AML-193 (cell line): ENCODE measurements at regions not wholly inside any gene's neighbourhood (a gene's known extent, or its start where the extent isn't known, plus 50 kb on each side); places are given as distances from the start of the nearest gene placed in this dataset.
"Not testable (repeated sequence)": the region's sequence is repeated elsewhere in the genome, so short reads cannot be mapped to it uniquely, and the experiment has no call there.

Experiments
- DNase-seq, 2 experiments: peaks; one replicate each; lab custom pipeline; 2025; lab: John Stamatoyannopoulos, UW

DNA sequence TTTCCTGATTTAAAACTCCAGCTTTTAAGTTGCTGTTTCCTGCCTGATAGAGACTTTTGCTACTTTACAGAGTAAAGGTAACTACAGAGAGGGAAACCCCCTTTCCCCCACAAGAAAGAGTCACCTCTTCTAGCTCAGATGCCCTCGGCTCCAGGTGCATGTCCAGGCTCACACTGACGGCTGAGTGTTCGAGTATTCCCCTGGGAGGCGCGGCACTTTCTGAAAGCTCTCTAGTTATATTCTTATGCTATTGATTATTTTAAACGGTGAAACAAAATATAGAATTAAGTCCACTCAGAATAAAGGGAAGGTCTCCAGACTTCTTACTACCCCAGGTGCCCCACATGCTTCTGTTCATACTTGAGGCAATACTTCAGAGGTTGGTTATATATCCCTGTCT, 160.3 kb upstream of the FMN2 start:
- no peak for DNase-seq

DNA sequence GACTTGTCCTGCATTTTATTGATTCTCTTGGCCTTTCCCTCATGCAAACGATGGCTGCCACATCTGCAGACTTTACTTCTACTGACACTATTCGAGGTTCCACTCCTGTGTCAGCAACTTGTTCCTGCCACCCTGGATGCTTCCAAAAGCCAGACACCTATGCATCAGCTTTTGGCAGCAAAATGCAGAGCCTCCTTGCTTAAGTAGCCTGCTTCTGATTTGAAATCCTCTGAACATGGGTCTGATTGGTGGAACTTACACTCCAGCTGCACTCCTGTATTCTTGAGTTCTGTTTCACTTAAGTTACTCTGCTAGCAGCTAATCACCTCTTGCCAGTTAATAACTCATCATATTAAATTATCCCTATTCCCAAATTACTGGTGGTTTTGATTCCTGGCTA, 152.1 kb upstream of the FMN2 start:
- DNase-seq, result no peak

DNA sequence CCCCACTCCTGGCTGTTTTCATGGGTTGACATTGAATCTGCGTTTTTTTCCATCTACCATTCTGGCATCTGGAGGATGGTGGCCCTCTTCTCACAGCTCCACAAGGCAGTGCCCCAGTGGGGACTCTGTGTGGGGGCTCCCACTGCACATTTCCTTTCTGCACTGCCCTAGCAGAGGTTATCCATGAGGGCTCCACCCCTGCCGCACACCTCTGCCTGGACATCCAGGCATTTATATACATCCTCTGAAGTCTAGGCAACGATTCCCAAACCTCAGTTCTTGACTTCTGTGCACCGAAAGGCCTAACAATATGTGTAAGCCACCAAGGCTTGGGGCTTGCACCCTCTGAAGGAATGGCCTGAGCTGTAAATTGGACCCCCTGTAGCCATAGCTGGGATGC, 147.9 kb upstream of the FMN2 start:
- no peak for DNase-seq

DNA sequence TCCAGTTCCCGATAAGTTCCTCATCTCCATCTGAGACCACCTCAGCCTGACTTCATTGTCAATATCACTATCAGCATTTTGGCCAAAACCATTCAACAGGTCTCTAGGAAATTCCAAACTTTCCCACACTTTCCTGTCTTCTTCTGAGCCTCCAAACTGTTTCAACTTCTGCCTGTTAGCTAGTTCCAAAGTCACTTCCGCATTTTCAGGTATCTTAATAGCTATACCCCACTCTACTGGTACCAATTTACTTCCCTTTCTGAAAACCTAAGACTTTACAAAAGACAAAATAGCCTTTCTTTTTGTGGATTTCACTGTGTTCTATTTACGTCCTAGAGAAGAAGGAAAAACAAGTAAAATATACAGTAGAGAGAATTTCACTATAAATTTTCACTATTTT, 147.0 kb upstream of the FMN2 start:
- DNase-seq, result no peak

DNA sequence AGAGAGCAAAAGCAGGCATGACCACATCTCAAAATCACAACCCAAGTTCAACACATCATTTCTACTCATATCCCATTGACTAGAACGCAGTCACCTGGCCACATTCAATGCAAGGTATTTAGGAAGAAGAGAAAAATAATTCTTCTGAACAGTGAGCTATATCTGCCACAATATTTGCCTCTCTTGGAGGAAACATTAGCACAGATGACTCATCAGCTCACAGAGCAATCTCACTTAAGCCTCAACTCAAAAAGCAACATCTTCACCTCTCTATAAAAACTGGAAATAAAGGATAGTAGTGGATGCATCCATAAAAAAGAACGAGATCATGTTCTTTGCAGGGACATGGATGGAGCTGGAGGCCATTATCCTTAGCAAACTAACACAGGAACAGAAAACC, 143.9 kb upstream of the FMN2 start:
- DNase-seq, result no peak

DNA sequence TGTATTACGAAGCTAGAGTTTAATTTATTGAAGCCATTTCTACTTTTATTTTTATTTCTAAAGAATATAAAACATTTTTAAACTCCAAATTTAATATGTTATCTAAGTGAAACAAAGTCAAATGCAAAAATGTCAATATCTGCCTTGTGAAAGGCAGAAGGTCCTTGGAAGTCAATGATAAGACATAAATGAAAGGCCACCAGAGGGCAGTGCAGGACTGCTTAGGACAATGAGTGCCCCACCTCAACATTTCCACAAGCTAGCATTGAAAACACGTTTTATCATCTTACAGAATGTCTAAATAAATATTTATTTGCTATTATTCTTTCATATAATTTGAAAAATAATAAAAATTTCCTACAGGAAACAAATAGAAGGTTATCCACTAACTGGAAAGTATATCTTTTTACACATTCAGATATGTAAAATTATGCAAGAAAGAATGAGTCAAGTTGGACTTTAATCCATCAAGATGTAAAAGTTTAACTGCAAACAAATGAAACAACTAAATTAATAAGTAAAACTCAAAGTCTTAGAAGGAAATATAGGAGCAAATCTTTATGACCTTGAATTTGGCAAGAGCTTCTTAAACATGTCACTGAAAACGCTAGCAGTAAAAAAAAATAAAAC, 140.1 kb upstream of the FMN2 start:
- DNase-seq, result peak; percentile 54 to 57

DNA sequence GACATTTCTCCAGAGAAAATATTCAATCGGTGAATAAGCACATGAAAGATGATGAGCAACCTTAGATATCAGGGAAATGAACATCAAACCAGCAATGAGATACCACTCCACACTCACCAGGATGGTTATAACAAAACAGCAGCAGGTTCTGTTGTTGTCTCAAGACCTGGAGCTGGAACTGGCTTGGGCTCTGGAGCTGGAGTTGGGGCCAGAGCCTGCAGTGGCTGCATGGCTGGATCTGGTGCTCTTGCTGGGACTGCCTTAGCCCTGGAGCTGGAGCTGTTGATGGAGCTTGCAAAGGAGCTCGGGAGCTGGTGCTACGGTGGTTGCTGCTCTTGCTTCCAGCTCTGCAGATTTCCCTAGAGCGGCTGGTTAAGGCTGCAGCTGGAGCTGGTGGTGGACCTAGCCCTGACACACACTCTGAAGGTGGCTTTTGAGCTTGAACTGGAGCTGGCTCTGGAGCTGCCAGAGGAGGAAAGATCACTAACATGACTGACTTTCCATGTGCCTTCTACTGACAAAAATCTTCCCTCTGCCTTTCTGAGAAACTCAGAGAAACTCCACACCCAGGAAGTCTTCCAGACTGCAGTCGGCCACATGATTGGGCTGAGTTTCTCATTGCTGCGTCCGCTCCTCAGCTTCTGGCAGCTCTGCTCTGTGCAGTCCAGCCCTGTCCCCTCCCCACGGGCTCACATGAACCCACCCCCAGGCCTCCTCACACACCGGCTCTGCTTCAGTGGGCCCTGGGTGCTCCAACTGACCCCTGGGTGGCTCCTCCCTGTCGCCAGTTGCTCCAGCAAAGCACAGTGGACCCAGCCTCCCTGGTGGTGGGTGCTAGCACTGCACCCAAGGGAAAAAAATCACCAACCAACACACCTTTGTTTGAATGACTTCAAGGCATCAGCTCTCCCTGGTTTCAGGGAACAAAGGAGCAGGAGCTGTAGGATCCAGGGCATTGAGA, 139.1 kb upstream of the FMN2 start:
- no peak for DNase-seq

DNA sequence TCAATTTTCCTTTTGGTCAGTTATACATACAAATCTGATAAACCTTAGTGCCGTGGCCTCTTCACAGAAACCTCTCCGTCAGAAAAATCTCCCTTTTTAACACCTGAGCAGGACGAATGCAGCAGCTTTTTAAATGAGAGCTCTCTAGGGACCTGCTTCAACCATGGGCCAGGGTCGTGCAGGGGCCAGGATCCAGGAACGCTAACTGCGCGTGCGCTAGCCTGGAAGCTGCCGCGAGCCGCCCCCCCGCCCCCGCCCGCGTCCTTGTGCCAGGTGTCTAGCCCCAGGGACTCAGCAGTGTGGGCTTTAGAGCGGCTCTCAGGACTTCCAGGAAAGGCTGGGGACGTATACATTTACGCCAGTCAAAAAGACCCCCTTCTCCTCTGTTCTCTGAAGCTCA, 136.8 kb upstream of the FMN2 start:
- DNase-seq, result no peak

DNA sequence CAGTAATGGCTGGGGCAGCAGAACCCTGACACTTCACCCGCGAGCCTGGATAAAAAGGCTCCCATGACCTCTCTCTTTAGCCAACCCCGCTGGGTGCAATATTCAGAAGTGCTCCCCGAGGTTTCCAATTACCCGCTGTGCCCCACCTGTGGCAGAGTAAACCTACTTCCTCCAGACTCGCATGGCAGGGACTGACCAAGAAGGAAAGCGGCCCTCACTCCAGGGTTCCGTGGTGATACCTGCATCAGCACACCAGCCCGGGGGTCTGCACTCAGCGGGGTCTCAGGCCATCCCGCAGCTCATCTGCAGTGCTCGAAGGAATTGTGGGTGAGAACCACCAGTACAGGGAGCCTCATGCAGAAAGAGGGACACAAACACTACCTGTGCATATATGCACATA, 136.3 kb upstream of the FMN2 start:
- no peak for DNase-seq

DNA sequence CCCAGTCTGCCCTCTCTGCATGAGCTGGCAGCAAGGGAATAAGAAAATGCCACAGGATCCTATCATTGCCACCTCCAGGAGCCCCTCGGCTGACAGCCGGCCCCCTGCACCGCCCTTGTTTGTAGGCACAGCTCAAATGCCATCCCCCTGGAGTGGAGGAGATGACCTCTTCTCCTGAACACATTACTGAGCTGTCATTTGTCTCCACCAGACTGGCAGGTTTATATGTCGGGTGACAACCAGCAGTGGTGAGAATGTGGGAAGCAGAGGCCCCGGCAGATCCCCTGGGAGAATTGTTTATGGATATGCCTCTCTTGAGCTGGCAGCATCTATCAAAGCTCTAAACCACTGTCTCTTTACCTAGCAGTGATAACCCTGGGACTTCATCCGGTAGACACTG, 135.4 kb upstream of the FMN2 start:
- DNase-seq, result no peak

DNA sequence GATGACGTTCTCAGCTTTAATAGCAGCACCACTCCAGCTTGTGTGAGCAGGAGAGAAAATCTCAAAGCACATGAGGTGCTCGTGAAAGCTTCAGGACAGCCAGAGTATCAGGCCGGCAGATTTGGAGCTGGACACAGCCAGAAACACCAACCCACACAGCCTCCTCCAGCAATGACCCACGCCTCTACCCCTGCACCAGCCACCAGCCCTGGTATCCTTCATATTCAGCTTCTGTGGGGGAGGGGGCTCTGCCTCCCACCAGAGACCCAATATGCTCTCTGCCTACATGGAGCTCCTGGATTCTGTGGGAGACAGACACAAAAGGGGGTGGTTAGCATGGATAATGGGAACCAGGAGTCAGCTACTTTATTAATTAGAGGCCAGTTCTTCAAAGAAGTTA, 133.6 kb upstream of the FMN2 start:
- no peak for DNase-seq

DNA sequence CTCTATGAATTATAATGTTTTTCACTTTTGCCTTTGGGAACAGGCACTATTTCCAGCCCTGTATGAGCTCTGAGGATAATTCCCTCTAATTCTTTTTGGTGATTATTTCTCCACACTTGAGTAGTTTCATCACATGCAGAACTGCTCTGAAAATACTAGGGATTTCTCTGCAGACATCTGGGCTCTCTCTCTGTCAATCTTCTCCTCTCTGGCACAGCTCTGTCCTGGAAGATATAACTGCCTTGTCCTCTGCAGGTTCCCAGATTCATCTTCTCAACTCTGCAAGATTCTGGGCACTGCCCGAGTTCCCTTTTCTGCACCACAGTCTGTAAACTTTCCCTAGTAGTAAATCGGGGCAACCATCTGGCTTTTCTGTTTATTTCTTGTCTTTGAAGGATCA, 131.3 kb upstream of the FMN2 start:
- DNase-seq, result no peak

DNA sequence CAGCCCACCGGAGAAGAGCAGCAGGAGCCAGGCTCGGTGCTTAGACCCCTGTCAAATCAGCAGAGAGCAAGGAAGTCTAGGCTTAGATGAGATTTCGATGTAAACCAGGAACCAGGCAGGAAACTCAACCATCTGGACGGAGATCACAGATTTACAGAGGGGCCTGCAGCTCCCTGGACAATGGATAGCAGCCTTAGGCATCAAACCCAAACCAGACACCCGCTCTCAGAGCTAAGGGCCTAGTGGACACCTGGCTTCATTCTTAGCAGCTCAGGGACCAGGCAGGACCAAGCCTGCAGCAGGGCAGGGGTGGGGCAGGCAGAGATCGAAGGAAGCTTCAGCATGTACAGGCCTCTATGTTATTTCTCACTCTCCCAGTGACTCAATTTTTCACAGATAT, 127.8 kb upstream of the FMN2 start:
- DNase-seq, result no peak

DNA sequence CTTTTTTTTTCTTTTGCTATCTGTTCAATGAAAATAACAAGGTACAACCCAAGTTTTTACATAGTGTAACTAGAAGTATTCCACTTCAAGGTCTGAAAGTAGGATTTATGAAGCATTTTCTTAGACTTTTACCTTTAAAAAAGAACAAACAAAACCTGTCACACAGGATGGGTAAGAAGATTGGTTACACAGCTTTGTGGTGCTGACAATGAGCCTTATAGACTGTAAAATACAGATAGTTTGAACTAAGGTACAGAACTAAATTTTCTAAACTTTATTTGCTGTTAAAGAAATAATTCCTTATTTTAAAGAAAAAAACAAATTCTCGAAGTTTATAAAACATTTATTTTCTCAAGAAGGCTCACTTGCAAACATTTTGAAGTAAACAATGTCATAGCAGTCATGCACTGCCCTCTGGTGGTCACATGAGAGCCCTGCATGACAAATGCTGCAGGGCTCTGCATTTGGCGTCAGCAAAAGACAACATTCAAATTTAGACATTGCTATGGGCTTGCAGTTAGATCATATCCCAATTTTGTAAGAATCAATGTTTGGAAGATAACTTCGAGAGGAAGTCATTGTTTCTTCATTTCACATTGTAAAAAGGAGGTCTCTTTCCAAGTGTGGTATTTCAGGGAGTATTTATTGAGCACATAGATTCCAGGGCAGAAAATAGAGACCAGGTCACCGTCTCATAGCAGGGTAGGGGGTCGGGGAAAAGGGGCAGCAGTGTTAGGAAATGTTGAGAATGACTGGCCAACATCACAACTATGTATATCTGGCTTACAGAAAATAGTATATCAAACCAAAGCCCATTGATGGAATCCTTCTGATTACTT, 115.3 kb upstream of the FMN2 start:
- peak; percentile 4 to 8 for DNase-seq

DNA sequence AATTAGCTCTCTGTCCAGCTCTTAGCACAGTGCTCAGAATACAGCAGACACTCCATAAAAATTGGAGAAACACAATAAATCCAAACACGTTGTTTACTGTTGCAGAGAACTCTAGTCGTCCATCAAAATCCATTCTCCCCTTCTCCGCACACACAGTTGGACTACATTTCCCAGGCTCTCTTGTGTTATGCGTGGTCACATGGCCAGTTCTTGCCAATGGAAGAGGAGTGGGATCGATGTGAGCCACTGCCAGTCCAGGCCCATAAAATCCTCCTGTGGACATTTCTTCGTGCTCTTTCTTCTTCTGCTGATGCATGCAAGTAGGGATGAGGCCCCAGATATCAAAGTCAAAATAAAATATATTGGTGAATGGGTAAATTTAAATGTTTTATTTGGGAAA, 114.3 kb upstream of the FMN2 start:
- DNase-seq, result no peak

DNA sequence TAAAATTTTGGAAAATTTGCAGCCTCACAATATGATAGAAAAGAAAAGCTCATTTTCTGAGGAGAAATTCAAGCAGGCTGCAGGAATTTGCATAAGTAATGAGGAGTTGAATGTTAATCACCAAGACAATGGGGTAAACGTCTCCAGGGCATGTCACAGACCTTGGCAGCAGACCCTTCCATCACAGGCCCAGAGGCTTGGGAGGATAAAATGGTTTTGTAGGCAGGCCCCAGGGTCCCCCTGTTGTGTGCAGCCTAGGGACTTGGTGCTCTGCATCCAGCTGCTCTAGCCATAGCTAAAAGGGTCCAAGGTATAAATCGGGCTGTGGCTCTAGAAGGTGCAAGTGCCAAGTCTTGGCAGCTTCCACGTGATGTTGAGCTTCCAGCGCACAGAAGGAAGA, 112.2 kb upstream of the FMN2 start:
- no peak for DNase-seq

DNA sequence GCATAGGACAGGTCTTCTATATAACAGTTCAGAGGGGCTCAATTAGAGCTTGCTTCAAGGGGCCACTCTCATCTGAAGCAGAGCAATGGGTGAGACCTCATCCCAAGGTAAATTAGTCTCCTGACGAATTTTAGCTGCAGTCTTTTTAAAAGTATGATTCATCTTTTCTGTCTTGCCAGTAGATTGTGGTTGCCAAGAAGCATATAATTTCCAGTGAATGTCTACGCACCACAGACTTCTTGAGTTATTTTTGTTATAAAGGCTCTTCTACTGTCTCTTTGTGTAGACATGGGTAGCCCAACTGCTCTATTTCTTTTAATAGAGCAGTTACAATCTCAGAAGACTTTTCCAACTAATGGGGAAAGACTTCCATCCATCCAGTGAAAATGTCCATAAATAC, 108.9 kb upstream of the FMN2 start:
- DNase-seq, result no peak

DNA sequence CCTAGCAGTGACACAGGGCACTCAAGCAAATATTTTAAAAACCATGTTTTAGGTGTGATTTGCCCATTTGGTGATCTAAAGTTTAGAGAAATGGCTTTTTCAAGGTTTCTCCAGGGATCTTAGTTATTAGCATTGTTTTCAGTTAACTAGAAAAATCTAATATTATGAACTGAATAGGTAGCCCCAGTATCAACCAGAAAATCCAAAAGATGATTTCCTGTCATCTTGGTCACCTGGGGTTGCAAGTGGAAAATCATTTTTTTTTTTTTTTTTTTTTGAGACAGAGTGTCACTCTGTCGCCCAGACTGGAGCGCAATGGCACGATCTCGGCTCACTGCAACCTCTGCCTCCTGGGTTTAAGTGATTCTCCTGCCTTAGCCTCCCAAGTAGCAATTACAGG, 106.6 kb upstream of the FMN2 start:
- no peak for DNase-seq

DNA sequence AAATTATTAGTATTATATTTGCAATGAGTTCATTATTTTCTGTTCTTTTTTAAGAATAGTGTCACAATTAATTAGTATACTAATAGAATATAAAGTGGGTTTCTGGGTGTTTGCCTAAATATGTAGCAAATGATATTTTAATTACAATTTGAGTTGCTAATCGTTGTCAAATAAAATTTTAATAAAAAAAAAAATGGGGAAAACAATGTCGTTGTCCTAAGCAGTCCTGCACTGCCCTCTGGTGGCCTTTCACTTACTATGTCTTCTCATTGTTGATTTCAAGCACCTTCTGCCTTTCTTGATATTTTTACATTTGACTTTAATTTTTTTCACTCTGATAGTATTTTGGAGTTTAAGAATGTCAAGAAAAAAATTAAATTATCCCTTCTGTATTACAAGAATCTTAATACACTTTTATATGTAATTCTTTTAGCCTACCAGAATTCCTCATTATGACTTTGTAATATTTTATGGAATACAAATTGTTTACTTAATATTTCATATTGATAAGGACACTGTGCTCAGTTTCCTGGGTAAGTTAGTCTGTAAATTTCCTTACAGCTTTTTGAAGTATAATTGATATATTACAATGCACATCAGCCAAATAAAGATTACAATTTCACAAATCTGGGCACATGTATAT, 104.5 kb upstream of the FMN2 start:
- DNase-seq, result peak; percentile 15 to 23

DNA sequence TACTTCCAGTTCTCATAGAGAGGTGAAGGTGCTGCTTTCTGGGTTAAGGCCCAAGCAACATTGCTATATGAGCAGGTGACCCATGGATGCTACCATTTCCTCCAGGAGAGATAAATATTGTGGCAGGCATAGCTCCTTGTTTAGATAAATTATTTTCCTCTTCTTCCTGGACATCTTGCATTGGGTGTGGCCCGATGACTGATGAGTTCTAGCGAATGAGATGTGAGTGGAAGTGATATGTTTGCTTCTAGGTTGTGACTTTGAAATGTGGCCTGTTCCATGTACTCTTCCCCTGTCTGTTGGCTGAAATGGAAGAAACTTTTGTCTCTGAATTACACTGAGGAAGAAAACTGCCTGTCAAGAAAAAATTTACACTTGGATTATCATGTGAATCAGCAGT, 101.7 kb upstream of the FMN2 start:
- DNase-seq, result no peak

DNA sequence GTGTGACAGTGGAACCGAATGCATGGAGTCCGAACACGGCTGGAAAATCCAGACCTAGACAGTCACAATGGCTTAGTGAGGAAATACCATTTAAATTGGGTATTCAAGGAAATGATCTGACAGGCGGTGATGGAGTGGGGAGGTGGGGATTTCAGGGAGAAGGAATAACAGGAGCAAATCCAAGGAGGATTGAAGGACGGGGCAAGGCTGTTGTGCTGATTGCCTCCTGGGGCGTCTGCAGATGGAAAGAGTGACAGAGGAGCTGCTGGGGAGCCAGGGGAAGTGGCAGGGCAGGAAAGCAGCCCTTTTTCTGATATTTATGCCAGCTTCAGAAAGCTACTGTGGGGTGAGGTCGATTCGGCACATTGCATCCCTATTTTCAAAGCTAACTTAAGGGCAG, 99.1 kb upstream of the FMN2 start:
- DNase-seq, result not testable (repeated sequence)

DNA sequence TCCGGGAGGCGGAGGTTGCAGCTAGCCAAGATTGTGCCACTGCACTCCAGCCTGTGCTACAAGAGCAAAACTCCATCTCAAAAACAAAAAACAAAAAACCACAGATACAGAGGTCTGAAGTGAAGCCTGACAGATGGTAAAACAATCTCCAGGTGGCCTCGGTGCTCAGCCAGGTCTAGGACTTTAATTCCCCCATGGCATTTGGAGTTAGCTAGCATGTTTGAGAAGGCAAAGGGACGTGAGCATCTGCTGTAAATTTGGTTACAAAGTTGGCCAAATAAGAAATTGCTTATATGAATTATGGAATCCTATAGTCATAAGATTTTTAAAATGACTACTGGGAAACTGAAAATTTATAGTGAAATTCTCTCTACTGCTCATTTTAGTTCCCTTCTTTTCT, 98.3 kb upstream of the FMN2 start:
- no peak for DNase-seq
